IPS-18c (cell line): ENCODE measurements at regions not wholly inside any gene's neighbourhood (a gene's known extent, or its start where the extent isn't known, plus 50 kb on each side); places are given as distances from the start of the nearest gene placed in this dataset.
"Not testable (repeated sequence)": the region's sequence is repeated elsewhere in the genome, so short reads cannot be mapped to it uniquely, and the experiment has no call there.

ENCODE experiments used
- H3K4me3 ChIP-seq: 2 replicates; pipeline ENCODE4 v1.7.0; 2013; ENCODE audit warnings: low read depth, mild to moderate bottlenecking, low read length, moderate library complexity; ENCODE audit not compliant: insufficient read depth
- H3K9me3 ChIP-seq: one replicate; pipeline ENCODE4 v1.6.1; 2013; ENCODE audit warnings: mild to moderate bottlenecking, low read length, moderate library complexity; ENCODE audit not compliant: control insufficient read depth, insufficient read depth

DNA sequence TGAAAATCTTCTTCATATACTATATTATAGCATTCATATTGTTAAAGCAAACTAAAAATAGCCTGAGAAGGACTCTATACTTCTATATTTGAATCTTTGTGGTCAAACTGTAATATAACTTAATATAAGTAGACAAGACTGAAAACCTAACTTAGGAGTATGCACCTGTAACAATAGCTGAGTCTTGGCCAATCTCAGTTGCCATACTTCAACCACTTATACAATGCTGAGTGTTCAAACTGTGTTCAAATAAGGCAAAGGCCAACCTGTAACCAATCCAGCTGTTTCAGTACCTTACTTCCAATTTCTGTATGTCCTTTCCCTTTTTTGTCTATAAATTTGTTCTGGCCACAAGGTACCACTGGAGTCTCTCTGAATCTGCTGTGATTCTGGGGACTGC, 1360.8 kb upstream of the CDH9 start:
- Histone ChIP-seq H3K4me3 (no peak overlapping the region), H3K9me3 (no peaks in the 10 kb centered on the region)

DNA sequence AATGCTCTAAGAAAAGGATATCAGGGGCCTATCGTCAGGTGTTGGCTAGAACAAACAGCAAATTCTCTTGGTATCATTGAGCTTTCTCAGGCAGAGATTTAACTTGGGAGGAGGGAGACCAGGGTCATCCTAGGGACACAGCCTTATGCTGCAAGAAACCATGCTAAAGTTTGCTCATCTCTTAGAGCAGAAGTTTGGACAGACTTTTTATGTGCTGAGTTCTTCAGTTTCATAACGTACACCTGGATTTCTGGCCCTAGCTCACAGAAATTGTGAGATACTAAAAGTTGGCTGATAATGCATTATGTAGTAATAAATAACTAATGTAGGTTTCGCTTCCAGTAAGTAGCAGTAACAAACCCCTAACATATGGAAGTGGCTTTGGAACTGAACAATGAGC, 1359.8 kb upstream of the CDH9 start:
- Histone ChIP-seq H3K4me3 (no peak overlapping the region), H3K9me3 (no peaks in the 10 kb centered on the region)

DNA sequence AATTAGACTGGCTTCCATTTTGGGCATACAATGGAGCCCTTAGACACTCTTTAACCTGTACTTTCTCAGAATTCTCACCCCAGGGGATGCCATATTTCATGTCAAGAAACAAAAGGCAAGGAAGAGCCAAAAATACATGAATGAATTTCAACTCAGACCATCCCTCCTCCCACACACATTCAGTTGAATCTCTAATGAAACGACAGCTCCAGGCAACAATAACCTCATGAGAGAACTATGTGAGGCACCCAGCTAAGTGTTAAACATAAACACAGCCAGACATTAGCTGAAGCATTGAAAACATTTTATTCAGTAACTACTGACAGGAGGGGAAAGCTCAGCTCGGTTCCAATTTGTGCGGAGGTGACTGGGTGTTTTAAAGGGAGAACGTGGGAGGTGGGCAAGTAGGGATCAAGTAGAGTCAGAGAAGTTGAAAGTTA, 1359.1 kb upstream of the CDH9 start:
- Histone ChIP-seq H3K9me3 (no peaks in the 10 kb centered on the region), H3K4me3 (no peak overlapping the region)

DNA sequence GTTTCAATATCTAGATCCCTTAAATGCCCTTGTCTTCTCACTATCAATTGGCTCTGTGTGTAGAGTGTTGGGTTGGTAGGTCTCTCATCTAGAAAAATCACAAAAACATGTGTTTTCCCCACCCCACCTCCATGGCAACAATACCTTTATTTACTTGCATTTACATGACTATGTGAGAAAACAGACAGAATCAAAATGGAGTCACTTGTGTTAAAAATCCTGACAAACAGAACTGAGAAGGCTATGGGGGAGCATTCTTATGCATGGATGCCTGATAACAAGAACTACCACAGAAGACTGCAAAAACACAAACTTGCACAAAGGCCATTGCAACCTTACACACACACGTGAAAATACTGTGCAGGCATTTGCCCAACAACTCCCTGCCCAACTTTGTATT, 1352.9 kb upstream of the CDH9 start:
- no peak overlapping the region for H3K4me3 ChIP-seq
- no peaks in the 10 kb centered on the region for H3K9me3 ChIP-seq

DNA sequence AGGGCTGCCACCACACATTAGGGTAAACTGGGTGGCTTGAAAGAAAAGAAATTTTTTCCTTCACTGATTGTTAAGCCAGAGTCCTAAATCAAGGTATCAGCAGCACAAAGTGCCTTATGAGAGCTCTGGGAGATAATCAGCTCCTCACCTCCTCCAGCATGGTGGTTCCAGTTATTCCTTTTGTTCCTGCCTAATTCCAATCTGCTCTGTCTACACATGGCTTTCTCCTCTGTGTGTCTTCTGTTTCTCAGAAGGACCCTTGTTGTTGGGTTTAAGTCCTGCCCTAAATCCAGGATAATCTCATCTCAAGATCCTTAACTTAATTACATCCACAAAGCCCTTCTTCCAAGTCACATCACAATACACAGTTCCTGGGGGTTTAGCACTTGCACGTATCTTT, 1352.0 kb upstream of the CDH9 start:
- Histone ChIP-seq H3K9me3 (no peaks in the 10 kb centered on the region), H3K4me3 (no peak overlapping the region)

DNA sequence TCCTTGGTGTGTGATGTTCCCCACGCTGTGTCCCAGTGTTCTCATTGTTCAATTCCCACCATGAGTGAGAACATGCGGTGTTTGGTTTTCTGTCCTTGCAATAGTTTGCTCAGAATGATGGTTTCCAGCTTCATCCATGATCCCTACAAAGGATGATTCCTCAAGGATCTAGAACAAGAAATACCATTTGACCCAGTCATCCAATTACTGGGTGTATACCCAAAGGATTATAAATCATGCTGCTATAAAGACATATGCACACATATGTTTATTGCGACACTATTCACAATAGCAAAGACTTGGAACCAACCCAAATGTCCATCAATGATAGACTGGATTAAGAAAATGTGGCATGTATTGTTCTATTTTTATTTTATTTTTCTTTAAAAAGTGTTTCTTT, 1351.3 kb upstream of the CDH9 start:
- not testable (repeated sequence) for H3K4me3 ChIP-seq, H3K9me3 ChIP-seq

DNA sequence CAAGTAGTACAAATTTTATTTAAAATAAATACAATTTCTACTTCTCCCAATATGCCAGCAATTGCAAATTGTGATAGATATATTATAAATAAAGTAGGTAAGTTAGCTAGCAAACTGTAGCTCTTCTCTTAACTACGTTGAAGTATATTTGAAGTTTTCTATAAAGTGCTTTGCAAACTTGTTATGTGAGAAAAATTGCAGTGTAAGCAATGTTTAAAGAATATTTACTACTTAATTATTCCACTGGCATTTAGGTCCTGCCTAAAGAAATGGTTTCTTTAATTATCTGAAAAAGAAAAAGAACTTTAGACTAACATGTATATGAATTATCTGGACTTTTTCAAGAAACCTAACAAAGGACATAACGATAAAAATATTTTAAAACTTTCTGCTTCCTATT, 1350.0 kb upstream of the CDH9 start:
- Histone ChIP-seq H3K4me3 (no peak overlapping the region), H3K9me3 (no peaks in the 10 kb centered on the region)

DNA sequence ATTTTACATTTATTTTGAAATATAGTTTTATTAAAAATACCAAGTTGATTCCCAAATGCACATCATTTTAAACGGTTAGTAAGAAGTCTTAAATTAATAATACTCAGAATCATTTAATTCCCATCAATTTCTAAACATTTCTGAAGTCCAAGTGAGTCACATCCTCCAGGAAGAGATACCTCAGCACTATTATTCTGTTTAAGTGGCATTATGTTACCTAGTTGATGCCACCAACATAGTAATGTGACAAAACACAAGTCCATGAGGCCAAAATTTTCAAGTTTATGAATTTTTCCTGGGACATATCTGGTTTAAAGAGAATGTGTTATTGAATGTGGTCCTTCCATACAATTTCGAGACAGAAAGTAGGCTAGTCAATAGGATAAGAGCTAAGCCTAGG, 1348.3 kb upstream of the CDH9 start:
- no peak overlapping the region for H3K4me3 ChIP-seq
- H3K9me3 ChIP-seq: no peaks in the 10 kb centered on the region

DNA sequence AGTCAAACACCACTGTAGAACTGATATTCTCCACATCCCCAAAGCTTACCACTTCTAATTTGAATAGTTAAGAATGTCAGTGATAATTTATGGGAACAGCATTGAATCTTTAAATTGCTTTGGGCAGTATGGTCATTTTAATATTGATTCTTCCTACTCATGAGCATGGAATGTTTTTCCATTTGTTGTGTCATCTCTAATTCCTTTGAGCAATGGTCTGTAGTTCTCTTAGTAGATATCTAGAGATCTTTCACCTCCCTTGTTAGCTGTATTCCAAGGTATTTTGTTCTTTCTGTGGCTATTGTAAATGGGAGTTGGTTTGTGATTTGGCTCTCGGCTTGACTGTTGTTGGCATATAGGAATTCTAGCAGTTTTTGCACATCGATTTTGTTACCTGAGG, 1341.8 kb upstream of the CDH9 start:
- no peak overlapping the region for H3K4me3 ChIP-seq

DNA sequence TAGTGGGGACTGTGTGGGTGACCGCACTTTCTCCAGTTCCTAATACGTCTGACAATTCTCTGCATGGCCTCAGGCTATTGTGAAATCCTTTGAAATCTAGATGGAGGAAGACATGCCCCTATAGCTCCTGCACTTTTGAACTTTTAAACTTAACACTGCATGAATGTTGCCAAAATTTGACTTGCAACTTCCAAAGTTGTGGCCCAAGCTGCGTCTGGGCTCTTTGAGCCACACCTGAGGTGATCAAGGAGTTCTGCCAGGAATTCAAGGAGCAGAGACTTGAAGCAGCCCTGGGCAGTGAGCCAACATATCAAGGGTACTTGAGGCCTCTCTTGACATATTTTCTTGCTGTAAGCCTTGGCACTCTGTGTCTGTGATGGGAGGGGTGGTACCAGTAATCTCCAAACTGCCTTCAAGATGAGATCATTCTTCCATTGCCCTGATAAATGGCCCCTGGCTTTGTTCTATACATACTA, 1336.1 kb upstream of the CDH9 start:
- Histone ChIP-seq H3K9me3 (no peaks in the 10 kb centered on the region), H3K4me3 (no peak overlapping the region)

More for the DNA sequence above, 1341.8 kb upstream of the CDH9 start:
- H3K9me3 ChIP-seq: no peaks in the 10 kb centered on the region

DNA sequence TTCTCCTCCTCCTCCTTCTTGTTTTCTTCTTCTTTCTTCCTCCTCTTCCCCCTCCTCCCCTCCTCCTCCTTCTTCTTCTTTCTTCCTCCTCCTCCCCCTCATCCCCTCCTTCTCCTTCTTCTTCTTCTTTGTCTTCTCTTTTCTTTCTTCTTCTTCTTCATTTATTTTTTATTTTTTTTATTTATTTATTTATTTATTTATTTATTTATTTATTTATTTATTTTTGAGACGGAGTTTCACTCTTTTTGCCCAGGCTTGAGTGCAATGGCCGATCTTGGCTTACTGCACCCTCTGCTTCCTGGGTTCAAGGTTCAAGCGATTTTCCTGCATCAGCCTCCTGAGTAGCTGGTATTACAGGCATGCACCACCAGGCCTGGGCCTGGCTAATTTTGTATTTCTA, 1332.5 kb upstream of the CDH9 start:
- Histone ChIP-seq H3K9me3 (no peaks in the 10 kb centered on the region), H3K4me3 (no peak overlapping the region)

DNA sequence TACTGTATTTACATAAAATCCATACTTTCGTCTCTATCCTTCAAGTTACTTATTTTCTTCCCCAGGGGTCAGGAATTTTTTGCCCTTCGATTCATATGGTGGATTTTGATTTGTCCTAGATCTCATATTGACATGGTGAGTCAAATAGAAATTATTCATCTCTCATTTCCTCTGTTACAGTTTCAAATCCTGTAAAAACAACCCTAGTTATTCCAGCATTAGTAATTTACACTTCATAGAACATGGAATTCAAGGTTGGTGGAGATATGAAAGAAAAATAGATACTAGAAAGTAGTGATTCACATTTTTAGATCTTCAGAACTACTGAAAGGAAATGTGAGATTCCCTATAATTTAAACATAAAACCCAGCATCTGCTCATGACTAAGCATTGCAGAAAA, 1331.0 kb upstream of the CDH9 start:
- Histone ChIP-seq H3K4me3 (no peak overlapping the region), H3K9me3 (no peaks in the 10 kb centered on the region)

DNA sequence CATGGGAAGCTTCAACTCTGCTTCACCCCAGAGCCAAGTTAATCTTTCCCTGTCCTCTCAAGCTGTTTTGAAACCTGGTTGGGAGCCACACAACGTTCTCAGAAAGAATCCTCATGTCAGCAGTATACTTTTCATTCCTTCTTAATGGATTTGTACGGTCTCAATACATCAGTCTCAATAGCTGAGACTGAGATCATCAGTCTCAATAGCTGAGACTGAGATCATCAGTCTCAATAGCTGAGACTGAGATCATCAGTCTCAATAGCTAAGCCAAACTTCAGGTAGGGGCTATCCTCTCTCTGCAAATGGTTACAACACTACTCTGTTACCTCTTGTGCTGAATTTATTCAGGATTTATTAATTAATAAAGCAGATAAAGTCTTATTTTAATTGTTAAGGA, 1317.4 kb upstream of the CDH9 start:
- Histone ChIP-seq H3K4me3 (no peak overlapping the region), H3K9me3 (no peaks in the 10 kb centered on the region)

DNA sequence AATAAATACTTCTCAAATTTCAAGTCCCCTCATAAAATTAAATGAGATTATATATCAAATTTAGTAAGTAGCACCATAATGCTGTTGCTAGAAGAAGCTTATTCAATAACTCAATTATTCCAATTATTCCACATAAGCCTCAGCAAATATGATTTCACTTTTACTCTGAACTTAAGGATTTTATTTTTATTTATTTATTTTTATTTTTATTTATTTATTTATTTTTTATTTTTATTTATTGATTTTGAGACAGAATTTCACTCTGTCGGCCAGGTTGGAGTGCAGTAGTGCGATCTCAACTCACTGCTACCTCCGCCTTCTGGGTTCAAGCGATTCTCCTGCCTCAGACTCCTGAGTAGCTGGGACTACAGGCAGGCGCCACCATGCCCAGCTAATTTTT, 1308.3 kb upstream of the CDH9 start:
- Histone ChIP-seq H3K4me3 (no peak overlapping the region), H3K9me3 (no peaks in the 10 kb centered on the region)

DNA sequence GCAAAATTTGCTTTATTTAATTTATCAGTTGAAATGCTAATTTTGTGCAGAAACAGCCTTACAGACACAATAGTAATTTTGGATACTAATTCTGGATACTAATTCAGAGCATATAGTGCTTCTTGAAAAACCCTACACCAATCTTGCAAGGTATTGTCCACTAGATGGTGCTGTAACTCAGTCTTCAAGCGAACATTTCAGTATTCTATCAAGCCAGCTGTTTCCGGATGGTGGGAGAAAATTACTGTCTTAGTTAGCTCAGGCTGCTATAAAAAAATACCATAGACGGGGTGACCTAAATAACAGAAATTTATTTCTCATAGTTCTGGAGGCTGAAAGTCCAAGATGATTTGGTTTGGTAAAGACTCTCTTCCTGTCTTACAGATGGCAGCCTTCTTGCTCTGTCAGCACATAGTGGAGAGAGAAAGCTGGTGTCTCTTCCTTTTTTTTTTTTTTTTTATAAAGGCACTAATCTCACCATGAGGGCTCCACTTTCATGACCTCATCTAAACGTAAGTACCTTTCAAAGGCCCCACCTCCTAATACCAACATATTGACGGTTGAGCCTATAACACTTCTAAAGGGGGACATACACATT, 1306.5 kb upstream of the CDH9 start:
- H3K4me3 ChIP-seq: no peak overlapping the region
- no peaks in the 10 kb centered on the region for H3K9me3 ChIP-seq

DNA sequence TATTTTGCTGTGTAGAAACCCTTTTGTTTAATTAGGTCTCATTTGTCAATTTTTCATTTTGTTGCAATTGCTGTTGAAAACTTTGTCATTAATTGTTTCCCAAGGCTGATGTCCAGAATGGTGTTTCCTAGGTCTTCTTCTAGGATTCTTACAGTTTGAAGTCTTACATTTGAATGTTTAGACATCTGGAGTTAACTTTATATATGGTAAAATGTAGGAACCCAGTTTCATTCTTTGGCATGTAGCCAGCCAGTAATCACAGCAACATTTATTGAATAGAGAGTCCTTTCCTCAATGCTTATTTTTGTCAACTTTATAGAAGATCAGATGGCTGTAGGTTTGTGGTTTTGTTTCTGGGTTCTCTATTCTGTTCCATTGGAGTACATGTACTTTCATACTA, 1290.8 kb upstream of the CDH9 start:
- no peak overlapping the region for H3K4me3 ChIP-seq
- H3K9me3 ChIP-seq: no peaks in the 10 kb centered on the region

DNA sequence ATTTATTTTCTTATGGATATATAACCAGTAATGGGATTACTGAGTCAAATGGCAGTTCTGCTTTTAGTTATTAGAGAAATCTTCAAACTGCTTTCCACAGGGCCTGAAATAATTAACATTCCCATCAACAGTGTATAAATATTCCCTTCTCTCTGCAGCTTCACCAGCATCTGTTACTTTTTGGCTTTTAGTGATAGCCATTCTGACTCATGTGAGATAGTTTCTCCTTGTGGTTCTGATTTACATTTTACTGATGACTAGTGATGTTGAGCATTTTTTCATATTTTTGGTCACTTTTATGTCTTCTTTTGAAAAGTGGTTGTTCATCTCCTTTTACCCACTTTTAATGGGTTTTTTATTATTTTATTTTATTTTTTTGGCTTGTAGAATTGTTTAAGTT, 1290.3 kb upstream of the CDH9 start:
- Histone ChIP-seq H3K4me3 (no peak overlapping the region), H3K9me3 (no peaks in the 10 kb centered on the region)

DNA sequence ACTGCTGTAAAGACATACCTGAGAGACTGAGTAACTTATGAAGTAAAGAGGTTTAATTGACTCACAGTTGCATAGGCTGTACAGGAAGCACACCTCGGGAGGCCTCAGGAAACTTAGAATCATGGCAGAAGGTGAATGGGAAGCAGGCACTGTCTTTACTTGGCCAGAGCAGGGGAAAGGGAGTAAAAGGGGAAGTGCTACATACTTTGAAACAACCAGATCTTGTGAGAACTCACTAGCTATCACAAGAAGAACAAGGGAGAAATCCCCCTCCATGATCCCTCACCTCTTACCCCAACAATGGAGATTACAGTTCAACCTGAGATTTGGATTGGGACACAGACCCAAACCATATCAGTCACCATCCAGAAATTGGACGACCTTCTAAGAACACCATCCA, 1285.8 kb upstream of the CDH9 start:
- H3K9me3 ChIP-seq: no peaks in the 10 kb centered on the region

DNA sequence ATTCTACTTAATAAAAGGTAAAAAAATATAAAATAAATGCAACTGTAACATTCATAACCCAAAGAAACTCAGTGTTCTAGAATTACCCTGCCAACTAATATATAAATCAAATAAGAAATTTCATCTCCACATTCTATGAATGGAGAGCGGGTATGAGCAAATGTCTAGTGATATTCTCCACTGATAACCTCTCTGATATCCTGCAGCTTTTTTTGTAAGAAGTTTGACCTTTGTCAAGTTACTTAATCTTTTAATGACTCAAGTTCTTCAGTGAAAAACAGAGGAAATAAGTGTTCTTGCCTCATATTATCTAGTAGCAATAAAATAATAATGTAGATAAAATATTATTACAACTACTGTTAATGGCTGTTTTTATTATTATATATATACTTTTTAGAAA, 1275.6 kb upstream of the CDH9 start:
- Histone ChIP-seq H3K9me3 (no peaks in the 10 kb centered on the region), H3K4me3 (no peak overlapping the region)

More for the DNA sequence above, 1285.8 kb upstream of the CDH9 start:
- no peak overlapping the region for H3K4me3 ChIP-seq
